ENCODE measurements at regions not wholly inside any gene's neighbourhood (a gene's known extent, or its start where the extent isn't known, plus 50 kb on each side); places are given as distances from the start of the nearest gene placed in this dataset.
"Not testable (repeated sequence)": the region's sequence is repeated elsewhere in the genome, so short reads cannot be mapped to it uniquely, and the experiment has no call there.

- DNase-seq = no peak
Observed at GRCh38 chr12:124648710-124649384, 81.4 kb upstream of the NCOR2 start.

- DNase-seq = no peak
Observed at GRCh38 chr12:124647316-124647715, 79.9 kb upstream of the NCOR2 start.

- DNase-seq = no peak
Observed at GRCh38 chr12:124646385-124647230, 79.2 kb upstream of the NCOR2 start.

- DNase-seq = no peak
Observed at GRCh38 chr12:124645530-124646244, 78.3 kb upstream of the NCOR2 start.

GRCh38 chr12:124643768-124644167 lies 76.4 kb upstream of the NCOR2 start:
- DNase-seq = not testable (repeated sequence)

- DNase-seq = no peak
Observed at GRCh38 chr12:124642105-124642504, 74.7 kb upstream of the NCOR2 start.

GRCh38 chr12:124641591-124641990 lies 74.2 kb upstream of the NCOR2 start:
- no peak for DNase-seq

- DNase-seq = no peak
Observed at GRCh38 chr12:124640056-124640455, 72.6 kb upstream of the NCOR2 start.

GRCh38 chr12:124639122-124639806 lies 71.9 kb upstream of the NCOR2 start:
- DNase-seq = no peak

GRCh38 chr12:124637581-124637981 lies 70.2 kb upstream of the NCOR2 start:
- no peak for DNase-seq

GRCh38 chr12:124637163-124637562 lies 69.8 kb upstream of the NCOR2 start:
- DNase-seq = no peak

GRCh38 chr12:124636138-124636978 lies 68.9 kb upstream of the NCOR2 start:
- DNase-seq = no peak

GRCh38 chr12:124635316-124635715 lies 67.9 kb upstream of the NCOR2 start:
- no peak for DNase-seq

GRCh38 chr12:124633365-124634362 lies 66.3 kb upstream of the NCOR2 start:
- no peak for DNase-seq

GRCh38 chr12:124632519-124632984 lies 65.1 kb upstream of the NCOR2 start:
- no peak for DNase-seq

- DNase-seq = no peak
Observed at GRCh38 chr12:124631681-124632256, 64.4 kb upstream of the NCOR2 start.

- DNase-seq = no peak
Observed at GRCh38 chr12:124630791-124631313, 63.4 kb upstream of the NCOR2 start.

GRCh38 chr12:124629789-124630480 lies 62.5 kb upstream of the NCOR2 start:
- no peak for DNase-seq

GRCh38 chr12:124629117-124629516 lies 61.7 kb upstream of the NCOR2 start:
- no peak for DNase-seq

Measured in NCI-H1436 treated with DMSO at 0.1 percent for 48 hours (cell line).